ENCODE measurements at regions not wholly inside any gene's neighbourhood (a gene's known extent, or its start where the extent isn't known, plus 50 kb on each side); places are given as distances from the start of the nearest gene placed in this dataset.

DNA sequence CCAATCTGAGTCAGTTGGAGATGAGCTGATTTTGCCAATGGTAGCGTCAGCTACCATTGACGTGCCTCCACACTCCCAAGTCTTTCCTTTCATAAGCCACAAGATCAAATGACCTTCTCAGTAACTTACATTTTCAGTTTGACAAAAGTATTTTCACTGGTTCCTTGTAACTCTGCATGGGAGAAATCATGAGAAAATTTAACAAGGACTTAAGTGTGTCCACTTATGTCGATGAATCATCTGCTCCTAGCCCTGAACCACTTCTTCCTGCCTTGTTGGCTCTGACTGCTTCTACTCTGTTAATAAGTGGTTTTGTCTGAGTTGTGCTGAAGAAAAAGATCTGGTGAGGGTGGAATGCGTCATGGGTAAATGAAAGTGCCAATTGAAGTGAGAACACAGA is 101.2 kb downstream of the NFKBIZ start:
- no peaks in the 10 kb centered on the region for H3K9me3 ChIP-seq (replicated peaks; ENCODE audit: insufficient read depth, low read length)
- H2AFZ ChIP-seq (ENCODE audit: low read length): no peak overlapping the region
- no peaks in the 10 kb centered on the region for H3K27me3 ChIP-seq (replicated peaks; ENCODE audit: insufficient read depth, low read length)
- H3F3A ChIP-seq (ENCODE audit: insufficient read depth, low read length): no peaks in the 10 kb centered on the region
- H3K79me2 ChIP-seq (ENCODE audit: low read length): no peaks in the 10 kb centered on the region
- H3K36me3 ChIP-seq (replicated peaks; ENCODE audit: insufficient read depth, low read length): no peaks in the 10 kb centered on the region
- TF ChIP-seq EZH2 (optimal IDR thresholded peaks at IDR 0.05; ENCODE audit: low read depth, low read length): no peak
- TF ChIP-seq, protein P1, sequence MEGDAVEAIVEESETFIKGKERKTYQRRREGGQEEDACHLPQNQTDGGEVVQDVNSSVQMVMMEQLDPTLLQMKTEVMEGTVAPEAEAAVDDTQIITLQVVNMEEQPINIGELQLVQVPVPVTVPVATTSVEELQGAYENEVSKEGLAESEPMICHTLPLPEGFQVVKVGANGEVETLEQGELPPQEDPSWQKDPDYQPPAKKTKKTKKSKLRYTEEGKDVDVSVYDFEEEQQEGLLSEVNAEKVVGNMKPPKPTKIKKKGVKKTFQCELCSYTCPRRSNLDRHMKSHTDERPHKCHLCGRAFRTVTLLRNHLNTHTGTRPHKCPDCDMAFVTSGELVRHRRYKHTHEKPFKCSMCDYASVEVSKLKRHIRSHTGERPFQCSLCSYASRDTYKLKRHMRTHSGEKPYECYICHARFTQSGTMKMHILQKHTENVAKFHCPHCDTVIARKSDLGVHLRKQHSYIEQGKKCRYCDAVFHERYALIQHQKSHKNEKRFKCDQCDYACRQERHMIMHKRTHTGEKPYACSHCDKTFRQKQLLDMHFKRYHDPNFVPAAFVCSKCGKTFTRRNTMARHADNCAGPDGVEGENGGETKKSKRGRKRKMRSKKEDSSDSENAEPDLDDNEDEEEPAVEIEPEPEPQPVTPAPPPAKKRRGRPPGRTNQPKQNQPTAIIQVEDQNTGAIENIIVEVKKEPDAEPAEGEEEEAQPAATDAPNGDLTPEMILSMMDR (IDR thresholded peaks at IDR 0.05; ENCODE audit: low read length): no peak
- no peak for TF ChIP-seq EZH2phosphoT487 (IDR thresholded peaks at IDR 0.05; ENCODE audit: low read length)
- no peak overlapping the region for H3K27ac ChIP-seq (ENCODE audit: low read length)
- H3K9ac ChIP-seq (ENCODE audit: low read length): no peak overlapping the region
- H3K9me2 ChIP-seq (replicated peaks; ENCODE audit: insufficient read depth, low read length): no peaks in the 10 kb centered on the region
- no peak overlapping the region for H3K4me2 ChIP-seq (ENCODE audit: low read depth, low read length)
- H3K4me1 ChIP-seq (ENCODE audit: low read length): no peaks in the 10 kb centered on the region
- H4K20me1 ChIP-seq (ENCODE audit: insufficient read depth, low read length): no peaks in the 10 kb centered on the region
- DNase-seq: no peak
- no peak overlapping the region for H3K4me3 ChIP-seq (ENCODE audit: low read length)

DNA sequence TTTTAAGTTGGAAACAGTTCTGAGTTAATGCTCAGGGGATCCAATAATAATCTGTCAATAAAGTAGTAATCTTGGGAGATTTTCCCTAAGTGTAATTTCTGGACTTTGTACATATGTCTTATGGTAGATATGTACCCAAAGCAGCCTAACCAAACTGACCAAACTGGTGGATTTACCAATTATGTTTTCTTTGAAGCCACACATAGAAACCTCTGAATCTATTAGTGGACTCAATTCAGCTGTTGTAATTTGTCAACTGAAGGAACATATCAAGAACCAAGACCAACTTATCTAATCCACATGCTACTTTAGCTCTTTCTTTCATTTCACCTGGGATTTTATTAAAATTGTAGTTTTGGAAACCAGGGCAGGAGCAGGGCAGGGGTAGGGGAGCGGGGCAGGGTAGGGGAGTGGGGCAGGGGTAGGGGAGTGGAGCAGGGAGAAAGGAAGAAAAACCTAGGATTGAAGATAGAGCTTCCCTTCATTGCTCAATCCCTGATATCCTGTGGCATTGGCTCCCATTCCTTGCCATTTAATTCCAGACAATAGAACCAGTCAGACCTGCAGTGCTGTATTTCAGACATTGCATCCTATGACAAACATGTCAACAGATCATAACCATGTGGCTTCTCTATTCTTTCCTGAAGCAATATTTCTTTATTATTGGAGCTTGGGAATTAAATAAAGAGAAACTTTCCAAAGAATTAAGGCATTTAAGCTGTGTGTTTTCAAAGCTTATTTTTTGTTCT is 101.8 kb downstream of the NFKBIZ start:
- H3K27ac ChIP-seq (ENCODE audit: low read length): no peak overlapping the region
- TF ChIP-seq EZH2phosphoT487 (IDR thresholded peaks at IDR 0.05; ENCODE audit: low read length) (no peak), EZH2 (optimal IDR thresholded peaks at IDR 0.05; ENCODE audit: low read depth, low read length) (no peak)
- TF ChIP-seq, protein P1 (IDR thresholded peaks at IDR 0.05; ENCODE audit: low read length): no peak
- no peak overlapping the region for H3K4me2 ChIP-seq (ENCODE audit: low read depth, low read length)

DNA sequence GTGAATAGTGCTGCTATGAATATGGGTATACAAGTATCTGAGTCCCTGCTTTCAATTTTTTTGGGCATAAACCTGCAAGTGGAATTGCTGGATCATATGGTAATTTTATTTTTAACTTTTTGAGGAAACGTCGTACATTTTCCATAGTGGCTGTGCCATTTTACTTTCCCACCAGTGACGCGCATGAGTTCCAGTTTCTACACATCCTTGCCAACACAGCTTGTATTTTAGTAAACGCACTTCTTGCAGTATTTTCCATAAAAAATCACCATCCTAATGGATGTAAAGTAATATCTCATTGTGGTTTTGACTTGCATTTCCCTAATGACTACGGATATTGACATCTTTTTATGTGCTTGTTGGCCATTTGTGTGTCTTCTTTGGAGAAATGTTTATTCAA is 105.0 kb downstream of the NFKBIZ start:
- TF ChIP-seq EZH2phosphoT487 (IDR thresholded peaks at IDR 0.05; ENCODE audit: low read length): no peak
- TF ChIP-seq, protein P1 (IDR thresholded peaks at IDR 0.05; ENCODE audit: low read length): no peak
- no peak for TF ChIP-seq EZH2 (optimal IDR thresholded peaks at IDR 0.05; ENCODE audit: low read depth, low read length)

More for the DNA sequence above, 101.8 kb downstream of the NFKBIZ start:
- H3K9me2 ChIP-seq (replicated peaks; ENCODE audit: insufficient read depth, low read length): no peaks in the 10 kb centered on the region
- no peaks in the 10 kb centered on the region for H3F3A ChIP-seq (ENCODE audit: insufficient read depth, low read length)
- DNase-seq: no peak
- H3K4me1 ChIP-seq (ENCODE audit: low read length): no peaks in the 10 kb centered on the region
- no peak overlapping the region for H2AFZ ChIP-seq (ENCODE audit: low read length)
- H4K20me1 ChIP-seq (ENCODE audit: insufficient read depth, low read length): no peaks in the 10 kb centered on the region
- no peaks in the 10 kb centered on the region for H3K27me3 ChIP-seq (replicated peaks; ENCODE audit: insufficient read depth, low read length)
- H3K9ac ChIP-seq (ENCODE audit: low read length): no peak overlapping the region
- no peak overlapping the region for H3K4me3 ChIP-seq (ENCODE audit: low read length)
- H3K9me3 ChIP-seq (replicated peaks; ENCODE audit: insufficient read depth, low read length): no peaks in the 10 kb centered on the region
- H3K36me3 ChIP-seq (replicated peaks; ENCODE audit: insufficient read depth, low read length): no peaks in the 10 kb centered on the region
- no peaks in the 10 kb centered on the region for H3K79me2 ChIP-seq (ENCODE audit: low read length)

More for the DNA sequence above, 105.0 kb downstream of the NFKBIZ start:
- Histone ChIP-seq H3K9ac (ENCODE audit: low read length) (no peak overlapping the region), H3K4me3 (ENCODE audit: low read length) (no peak overlapping the region), H3K36me3 (replicated peaks; ENCODE audit: insufficient read depth, low read length) (no peaks in the 10 kb centered on the region), H3F3A (ENCODE audit: insufficient read depth, low read length) (no peaks in the 10 kb centered on the region), H4K20me1 (ENCODE audit: insufficient read depth, low read length) (no peaks in the 10 kb centered on the region), H3K4me2 (ENCODE audit: low read depth, low read length) (no peak overlapping the region), H3K4me1 (ENCODE audit: low read length) (no peaks in the 10 kb centered on the region), H3K27ac (ENCODE audit: low read length) (no peak overlapping the region), H3K79me2 (ENCODE audit: low read length) (no peaks in the 10 kb centered on the region), H3K9me2 (replicated peaks; ENCODE audit: insufficient read depth, low read length) (no peaks in the 10 kb centered on the region), H2AFZ (ENCODE audit: low read length) (no peak overlapping the region), H3K27me3 (replicated peaks; ENCODE audit: insufficient read depth, low read length) (no peaks in the 10 kb centered on the region), H3K9me3 (replicated peaks; ENCODE audit: insufficient read depth, low read length) (no peaks in the 10 kb centered on the region)
- DNase-seq: no peak

Data from MM.1S (cell line).